ENCODE measurements at regions not wholly inside any gene's neighbourhood (a gene's known extent, or its start where the extent isn't known, plus 50 kb on each side); places are given as distances from the start of the nearest gene placed in this dataset.

- Mint-ChIP-seq H3K27me3 (ENCODE audit: low read depth in 3 of 3) (no peaks in the 10 kb centered on the region), H3K36me3 (no peaks in the 10 kb centered on the region), H3K4me1 (no peaks in the 10 kb centered on the region), H3K9me3 (peaks cover 0 to 9% (median 6%) of the 10 kb centered on the region in 7 donors), H3K4me3 (no peak overlapping the region), H3K27ac (no peak overlapping the region)
- Histone ChIP-seq H3K27me3 (ENCODE audit: control insufficient read depth in 2 of 2, insufficient read depth in 2 of 2, low read length in 2 of 2) (no peaks in the 10 kb centered on the region), H2AFZ (ENCODE audit: insufficient read depth, low read depth, low read length, poor library complexity, severe bottlenecking) (no peak overlapping the region), H3K27ac (ENCODE audit: low read depth in 1 of 2, low read length in 2 of 2) (no peak overlapping the region), H3K4me2 (replicated peaks; ENCODE audit: extremely low read depth, low read length, poor library complexity, severe bottlenecking) (no peak overlapping the region), H4K20me1 (ENCODE audit: insufficient read depth, low read length) (no peaks in the 10 kb centered on the region), H3K9ac (ENCODE audit: insufficient read depth, low read length, poor library complexity, severe bottlenecking) (no peak overlapping the region), H3K79me2 (ENCODE audit: insufficient read depth, low read length) (no peaks in the 10 kb centered on the region), H3K36me3 (replicated peaks in 1 of 2; ENCODE audit: control insufficient read depth in 1 of 2, insufficient read depth in 2 of 2, low read length in 2 of 2) (no peaks in the 10 kb centered on the region), H3K4me1 (ENCODE audit: control insufficient read depth in 1 of 2, insufficient read depth in 2 of 2, low read length in 2 of 2) (no peaks in the 10 kb centered on the region), H3K9me3 (replicated peaks in 1 of 2; ENCODE audit: control insufficient read depth in 1 of 2, insufficient read depth in 1 of 2, low read length in 2 of 2) (no peaks in the 10 kb centered on the region), H3K4me3 (replicated peaks in 1 of 3; ENCODE audit: low read depth in 2 of 3, low read length in 3 of 3) (no peak overlapping the region)
- intact Hi-C loops (cut with micrococcal nuclease) = no loop called here
- TF ChIP-seq CTCF (IDR thresholded peaks at IDR 0.05) = no peak
- no peak for DNase-seq
- WGBS (ENCODE audit: insufficient coverage) = 33% methylated on average over 1 of the region's 3 CpGs
Observed at GRCh38 chr5:98714710-98715288, 58.7 kb upstream of the RGMB start.

GRCh38 chr5:98721231-98721928 is 52.1 kb upstream of the RGMB start:
- Mint-ChIP-seq H3K9me3 (peaks cover 2 to 7% (median 4%) of the 10 kb centered on the region in 7 donors), H3K36me3 (no peaks in the 10 kb centered on the region), H3K4me1 (no peaks in the 10 kb centered on the region), H3K27ac (no peak overlapping the region), H3K27me3 (ENCODE audit: low read depth in 3 of 3) (no peaks in the 10 kb centered on the region), H3K4me3 (no peak overlapping the region)
- intact Hi-C loops (cut with micrococcal nuclease) = no loop called here
- Histone ChIP-seq H3K79me2 (ENCODE audit: insufficient read depth, low read length) (no peaks in the 10 kb centered on the region), H3K36me3 (replicated peaks in 1 of 2; ENCODE audit: control insufficient read depth in 1 of 2, insufficient read depth in 2 of 2, low read length in 2 of 2) (no peaks in the 10 kb centered on the region), H4K20me1 (ENCODE audit: insufficient read depth, low read length) (no peaks in the 10 kb centered on the region), H3K4me3 (replicated peaks in 1 of 3; ENCODE audit: low read depth in 2 of 3, low read length in 3 of 3) (no peak overlapping the region), H3K9ac (ENCODE audit: insufficient read depth, low read length, poor library complexity, severe bottlenecking) (no peak overlapping the region), H3K4me2 (replicated peaks; ENCODE audit: extremely low read depth, low read length, poor library complexity, severe bottlenecking) (no peak overlapping the region), H3K4me1 (ENCODE audit: control insufficient read depth in 1 of 2, insufficient read depth in 2 of 2, low read length in 2 of 2) (no peaks in the 10 kb centered on the region), H3K27ac (ENCODE audit: low read depth in 1 of 2, low read length in 2 of 2) (no peak overlapping the region), H2AFZ (ENCODE audit: insufficient read depth, low read depth, low read length, poor library complexity, severe bottlenecking) (no peak overlapping the region), H3K9me3 (replicated peaks in 1 of 2; ENCODE audit: control insufficient read depth in 1 of 2, insufficient read depth in 1 of 2, low read length in 2 of 2) (no peaks in the 10 kb centered on the region), H3K27me3 (ENCODE audit: control insufficient read depth in 2 of 2, insufficient read depth in 2 of 2, low read length in 2 of 2) (no peaks in the 10 kb centered on the region)
- WGBS (ENCODE audit: insufficient coverage) = no CpG with 5 or more reads among the region's 1 CpG
- DNase-seq = no peak
- no peak for TF ChIP-seq CTCF (IDR thresholded peaks at IDR 0.05)
